ENCODE measurements at regions not wholly inside any gene's neighbourhood (a gene's known extent, or its start where the extent isn't known, plus 50 kb on each side); places are given as distances from the start of the nearest gene placed in this dataset.

- 83 to 85% methylated on average over 7 of the region's 7 CpGs for WGBS, 2 donors
- no peak overlapping the region for H3K4me3 ChIP-seq (ENCODE audit: low read depth, poor library complexity, severe bottlenecking)
- TF ChIP-seq POLR2A (IDR thresholded peaks at IDR 0.05) (no peak), CTCF (IDR thresholded peaks at IDR 0.05) (no peak)
- no peak for DNase-seq (ENCODE audit: low spot score in 2 of 2)
- intact Hi-C loops (cut with DNase I; ENCODE audit: low total_unique reads), result no loop called here
Observed at GRCh38 chr1:177479600-177479999, 308.8 kb downstream of the BRINP2 start.

GRCh38 chr1:177476676-177477075 is 305.9 kb downstream of the BRINP2 start:
- intact Hi-C loops (cut with DNase I; ENCODE audit: low total_unique reads), result no loop called here
- DNase-seq (ENCODE audit: low spot score in 2 of 2), result no peak
- 51 to 67% methylated on average over 2 of the region's 2 CpGs for WGBS, 2 donors

GRCh38 chr1:177472567-177472966 is 301.8 kb downstream of the BRINP2 start:
- 72 to 92% methylated on average over 1 of the region's 1 CpG for WGBS, 2 donors
- TF ChIP-seq CTCF (IDR thresholded peaks at IDR 0.05), result no peak
- no peak for TF ChIP-seq POLR2A (IDR thresholded peaks at IDR 0.05)
- no peak for DNase-seq (ENCODE audit: low spot score in 2 of 2)
- H3K4me3 ChIP-seq (ENCODE audit: low read depth, poor library complexity, severe bottlenecking), result no peak overlapping the region
- intact Hi-C loops (cut with DNase I; ENCODE audit: low total_unique reads), result no loop called here

More at GRCh38 chr1:177476676-177477075, 305.9 kb downstream of the BRINP2 start:
- H3K4me3 ChIP-seq (ENCODE audit: low read depth, poor library complexity, severe bottlenecking), result no peak overlapping the region
- TF ChIP-seq POLR2A (IDR thresholded peaks at IDR 0.05) (no peak), CTCF (IDR thresholded peaks at IDR 0.05) (no peak)

GRCh38 chr1:177471244-177471643 is 300.5 kb downstream of the BRINP2 start:
- TF ChIP-seq CTCF (IDR thresholded peaks at IDR 0.05) (no peak), POLR2A (IDR thresholded peaks at IDR 0.05) (no peak)
- intact Hi-C loops (cut with DNase I; ENCODE audit: low total_unique reads), result no loop called here
- 11 to 21% methylated on average over 1 of the region's 1 CpG for WGBS, 2 donors
- no peak overlapping the region for H3K4me3 ChIP-seq (ENCODE audit: low read depth, poor library complexity, severe bottlenecking)
- no peak for DNase-seq (ENCODE audit: low spot score in 2 of 2)

GRCh38 chr1:177469519-177469918 is 298.8 kb downstream of the BRINP2 start:
- 96 to 97% methylated on average over 3 of the region's 3 CpGs for WGBS, 2 donors
- no peak overlapping the region for H3K4me3 ChIP-seq (ENCODE audit: low read depth, poor library complexity, severe bottlenecking)
- intact Hi-C loops (cut with DNase I; ENCODE audit: low total_unique reads), result no loop called here
- no peak for DNase-seq (ENCODE audit: low spot score in 2 of 2)
- TF ChIP-seq CTCF (IDR thresholded peaks at IDR 0.05) (no peak), POLR2A (IDR thresholded peaks at IDR 0.05) (no peak)

GRCh38 chr1:177466286-177466685 is 295.5 kb downstream of the BRINP2 start:
- TF ChIP-seq CTCF (IDR thresholded peaks at IDR 0.05) (no peak), POLR2A (IDR thresholded peaks at IDR 0.05) (no peak)
- H3K4me3 ChIP-seq (ENCODE audit: low read depth, poor library complexity, severe bottlenecking), result no peak overlapping the region
- intact Hi-C loops (cut with DNase I; ENCODE audit: low total_unique reads), result no loop called here
- WGBS, 2 donors, result 72 to 79% methylated on average over 2 of the region's 2 CpGs
- DNase-seq (ENCODE audit: low spot score in 2 of 2), result no peak
